GM19455 (cell line): ENCODE measurements at regions not wholly inside any gene's neighbourhood (a gene's known extent, or its start where the extent isn't known, plus 50 kb on each side); places are given as distances from the start of the nearest gene placed in this dataset.

ENCODE experiments used
- ATAC-seq: cut with Tn5 transposase; IDR thresholded peaks from one replicate; pipeline ENCODE4 v1.9.1; 2021; ENCODE audit not compliant: unreplicated experiment

DNA sequence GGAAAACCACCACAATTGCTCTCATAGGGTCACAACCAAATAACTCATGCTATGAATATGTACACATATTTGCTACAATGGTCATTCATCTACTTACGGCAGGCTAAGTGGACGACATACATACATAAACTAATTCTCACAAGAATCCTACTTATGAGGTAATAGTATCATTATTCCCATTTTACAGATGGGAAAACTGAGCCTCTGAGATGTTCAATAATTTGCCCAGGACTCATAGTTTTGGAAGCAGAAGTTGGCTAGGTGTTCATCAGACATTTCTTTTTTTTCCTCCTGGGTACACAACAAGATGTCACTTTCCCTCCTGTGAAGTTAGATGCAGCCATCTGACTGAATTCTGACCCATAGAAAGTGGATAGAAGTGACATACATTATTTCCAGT, 89.0 kb upstream of the PKDCC start:
- no peak for ATAC-seq

DNA sequence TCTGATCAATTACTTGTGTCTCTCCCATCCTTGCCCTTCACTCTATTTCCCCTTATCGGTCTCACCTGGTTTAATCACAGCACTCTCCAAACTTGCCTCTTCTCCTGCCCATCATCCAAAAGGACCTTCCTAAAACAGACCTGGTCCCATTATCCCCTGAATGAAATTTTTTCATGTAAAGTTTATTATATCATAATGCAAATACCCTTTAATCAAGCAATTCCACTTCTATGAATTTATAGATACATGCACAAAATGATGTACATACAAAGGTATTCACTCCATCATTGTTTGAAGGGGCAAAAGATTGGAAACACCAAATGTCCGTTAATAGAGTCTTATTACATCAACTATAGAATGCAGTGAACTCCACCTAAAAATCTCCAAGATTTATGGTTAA, 88.1 kb upstream of the PKDCC start:
- no peak for ATAC-seq

DNA sequence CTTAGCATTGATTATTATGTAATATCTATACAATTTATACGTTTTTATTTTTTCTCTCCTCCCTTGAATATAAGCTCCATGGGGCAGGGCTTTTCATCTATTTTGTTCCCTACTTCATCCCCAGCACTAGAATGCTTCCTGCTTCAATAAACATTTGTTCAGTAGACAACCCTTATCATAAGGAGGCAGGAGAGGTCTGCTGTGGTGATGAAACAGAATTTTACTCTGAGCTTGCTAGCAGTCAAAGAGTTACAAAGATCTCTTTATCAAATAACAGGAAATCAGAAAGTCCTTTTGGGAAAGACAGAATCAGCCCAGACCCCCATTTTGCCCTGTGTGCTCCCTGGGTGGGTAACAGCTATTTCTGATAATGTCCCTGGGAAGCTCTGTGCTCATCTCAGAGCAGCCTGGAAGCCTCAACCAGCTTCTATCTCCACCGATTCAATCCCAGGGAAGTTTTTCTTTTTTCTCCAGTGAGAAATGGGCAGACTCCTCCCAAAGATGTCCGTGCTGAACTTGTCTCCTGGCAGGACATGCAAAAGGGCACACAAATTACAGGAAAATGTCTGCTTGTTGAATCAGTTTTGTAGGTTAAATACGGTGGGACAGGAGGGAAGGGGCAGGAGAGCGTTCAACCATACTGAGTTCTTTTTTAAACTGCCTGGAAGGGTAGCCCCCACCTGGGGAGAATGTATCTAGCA, 84.7 kb upstream of the PKDCC start:
- ATAC-seq, result no peak

DNA sequence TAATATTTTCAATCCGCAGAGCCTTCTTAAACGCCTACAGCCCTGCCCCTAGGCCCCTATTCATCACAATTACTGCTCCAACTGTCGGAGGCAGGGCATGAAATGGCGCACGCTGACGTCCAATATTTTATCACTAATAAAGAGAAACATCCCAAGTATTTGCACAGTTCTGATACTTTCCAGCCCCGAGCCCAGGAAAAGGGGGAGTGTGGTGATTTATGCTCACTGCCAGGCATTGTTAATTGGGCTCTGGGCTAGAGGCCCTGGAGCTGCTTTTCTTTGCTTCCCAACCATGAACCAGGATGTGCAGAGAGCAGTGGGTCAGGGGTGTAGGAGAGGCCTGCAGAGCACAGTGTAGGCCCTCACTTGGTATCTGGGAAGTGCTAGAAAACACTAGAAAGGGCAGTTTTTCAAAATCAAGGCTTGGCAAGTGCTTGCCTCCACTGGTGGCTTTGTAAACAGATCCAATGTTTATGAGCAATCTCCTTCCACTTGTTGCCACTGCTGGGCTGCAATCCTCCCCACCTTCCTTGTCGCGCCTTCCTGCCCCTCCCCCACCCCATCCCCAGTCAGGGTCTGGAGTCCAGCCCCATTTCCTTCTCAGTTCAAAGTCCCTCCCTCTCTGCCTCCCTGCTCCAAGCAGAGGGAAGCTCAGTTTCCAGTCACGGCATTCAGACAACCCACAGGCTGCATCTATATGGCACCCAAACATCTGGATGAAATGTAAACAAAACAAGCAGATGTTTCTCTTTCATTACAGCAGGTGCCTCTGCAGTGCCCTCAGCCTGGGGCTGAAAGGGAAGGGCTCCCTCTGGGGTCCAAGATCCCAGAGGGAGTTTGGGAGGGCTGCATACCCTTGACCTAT, 83.9 kb upstream of the PKDCC start:
- no peak for ATAC-seq

DNA sequence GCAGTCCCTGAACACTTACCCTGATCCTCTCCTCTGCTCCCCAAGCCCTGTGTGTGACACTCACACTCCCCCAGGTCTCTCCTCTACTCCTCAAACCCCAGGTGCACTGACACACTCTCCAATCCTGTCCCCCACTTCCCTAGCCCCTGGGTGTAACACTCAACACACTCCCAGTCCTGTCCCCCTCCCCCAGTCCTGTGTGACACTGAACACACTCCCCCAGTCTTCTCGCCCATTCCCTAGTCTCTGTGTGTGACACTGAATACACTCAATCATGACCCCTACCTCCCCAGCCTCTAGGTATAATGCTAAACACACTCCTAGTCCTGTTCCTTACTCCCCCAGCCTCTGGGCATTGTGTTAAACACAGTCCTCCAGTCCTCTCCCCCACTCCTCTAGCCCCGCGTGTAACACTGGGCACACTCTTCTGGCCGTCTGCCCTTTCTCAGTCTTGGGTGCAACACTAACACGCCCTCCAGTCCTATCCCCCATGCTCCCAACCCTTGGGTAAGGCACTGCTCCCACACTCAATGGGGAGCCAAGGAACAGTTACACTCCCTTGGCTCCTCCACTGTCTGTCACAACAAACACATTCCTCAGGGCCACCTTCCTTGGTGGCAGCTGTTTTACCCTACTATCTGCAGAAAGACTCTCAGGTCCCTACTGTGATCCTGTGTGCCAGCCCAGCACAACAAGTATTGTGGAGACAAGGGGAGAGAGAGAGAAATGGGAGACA, 82.5 kb upstream of the PKDCC start:
- no peak for ATAC-seq

DNA sequence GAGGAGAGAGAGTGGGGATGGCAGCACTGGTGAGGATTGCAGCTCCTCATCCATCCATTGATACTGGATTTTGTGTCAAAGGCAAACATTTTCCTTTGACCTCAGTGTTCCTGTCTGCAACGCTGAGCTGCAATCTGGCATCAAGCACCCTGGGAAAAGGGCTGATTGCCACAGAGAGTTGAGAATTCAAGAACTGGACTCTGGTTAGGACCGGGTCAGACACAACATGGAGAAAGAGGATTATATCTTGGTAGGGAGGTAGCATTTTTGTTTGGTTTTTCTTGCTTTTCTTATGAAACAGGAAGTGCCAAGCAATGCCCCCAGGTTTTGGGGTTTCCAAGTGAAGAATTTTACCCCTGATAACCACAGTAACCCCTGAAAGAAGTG, 81.9 kb upstream of the PKDCC start:
- ATAC-seq, result no peak

DNA sequence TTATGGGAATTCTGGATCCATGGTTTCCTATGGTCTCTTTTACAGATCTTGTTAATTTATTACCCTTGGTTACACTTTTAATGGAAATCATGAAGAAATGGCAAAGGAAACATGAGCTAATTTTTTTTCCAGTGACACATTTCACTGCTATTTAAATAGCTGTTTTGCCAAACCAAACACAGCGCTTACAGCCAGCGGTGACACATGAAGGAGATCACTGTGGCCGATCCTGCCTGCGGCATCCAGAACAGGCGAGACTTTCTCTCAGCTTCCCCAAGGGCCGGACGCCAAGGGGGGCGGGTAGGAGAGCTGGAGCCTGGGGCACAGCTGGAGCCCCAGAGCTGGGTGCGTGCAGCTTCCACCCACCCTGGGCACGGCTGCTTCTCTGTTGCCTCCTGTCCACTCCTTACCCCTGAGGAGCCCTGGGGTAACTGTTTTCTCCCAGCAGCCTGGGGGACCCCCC, 81.4 kb upstream of the PKDCC start:
- no peak for ATAC-seq

DNA sequence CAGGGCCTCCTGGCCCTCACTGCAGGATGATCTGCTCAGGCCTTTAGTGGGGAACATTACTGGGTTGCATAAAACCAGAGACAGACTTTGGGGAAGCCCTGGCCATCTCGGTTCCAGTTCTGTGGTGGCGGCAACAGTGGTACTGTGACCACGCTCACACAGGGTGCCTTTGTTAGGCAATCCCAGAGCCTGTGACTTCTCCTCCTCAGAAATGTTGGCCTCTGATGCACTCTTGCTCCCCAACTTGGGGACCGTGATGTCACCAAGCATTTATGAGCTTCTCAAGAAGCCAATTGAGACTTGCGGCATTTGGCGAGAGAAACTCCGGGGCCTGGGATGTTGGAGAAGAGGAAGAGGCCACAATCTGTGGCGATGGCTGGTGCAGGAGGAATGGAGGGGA, 80.9 kb upstream of the PKDCC start:
- no peak for ATAC-seq

DNA sequence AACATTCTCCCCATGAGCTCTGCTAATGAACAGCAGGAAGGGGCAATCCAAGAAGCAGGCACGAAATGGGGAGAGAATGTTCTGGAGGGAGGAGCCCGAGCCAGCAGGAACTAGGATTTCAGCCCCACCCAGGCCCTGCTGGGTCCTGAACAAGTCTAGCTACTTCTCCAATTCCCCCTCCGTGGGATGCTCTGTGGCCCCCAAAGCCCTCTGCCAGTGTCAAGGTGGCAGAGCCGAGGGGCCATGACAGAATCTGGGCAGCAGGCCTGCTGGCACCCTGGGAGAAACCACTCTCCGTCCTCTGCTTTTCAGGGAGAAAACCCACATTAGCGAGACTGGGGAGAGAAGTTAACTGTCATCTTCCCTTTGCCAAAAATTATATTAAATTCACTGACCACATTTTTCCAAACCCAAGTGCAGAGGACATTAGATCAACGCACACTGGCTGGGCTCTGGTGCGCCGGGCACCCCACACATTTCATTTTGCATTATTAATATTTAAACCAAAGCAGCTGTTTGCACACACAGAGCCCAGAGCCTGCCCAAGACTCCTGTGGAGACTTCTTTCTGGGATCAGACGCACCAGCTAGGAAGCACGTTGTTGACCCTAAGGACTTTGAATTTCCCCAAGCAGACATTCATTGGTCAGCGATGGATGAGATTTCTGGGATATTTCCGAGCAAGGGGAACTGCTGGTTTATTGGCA, 80.2 kb upstream of the PKDCC start:
- ATAC-seq, result no peak

DNA sequence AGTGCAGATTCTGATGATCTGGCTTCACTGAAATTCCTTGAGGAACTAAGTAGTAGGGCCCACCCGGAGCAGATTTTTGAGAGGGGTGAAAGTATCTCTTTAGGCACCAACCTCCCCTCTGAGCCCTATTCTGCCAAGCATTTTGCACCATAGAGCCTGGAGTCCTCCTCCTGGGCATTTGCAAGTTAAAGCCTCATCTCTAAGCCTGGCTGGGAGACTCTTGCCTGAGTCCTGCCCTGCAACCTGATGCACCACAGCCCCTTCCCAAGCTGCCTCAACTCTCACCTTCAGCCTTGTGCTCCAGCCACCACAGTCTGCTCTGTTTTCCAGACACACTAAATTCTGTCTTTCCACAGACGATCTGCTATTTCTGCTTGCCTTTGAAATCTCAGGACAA, 79.6 kb upstream of the PKDCC start:
- ATAC-seq, result no peak

DNA sequence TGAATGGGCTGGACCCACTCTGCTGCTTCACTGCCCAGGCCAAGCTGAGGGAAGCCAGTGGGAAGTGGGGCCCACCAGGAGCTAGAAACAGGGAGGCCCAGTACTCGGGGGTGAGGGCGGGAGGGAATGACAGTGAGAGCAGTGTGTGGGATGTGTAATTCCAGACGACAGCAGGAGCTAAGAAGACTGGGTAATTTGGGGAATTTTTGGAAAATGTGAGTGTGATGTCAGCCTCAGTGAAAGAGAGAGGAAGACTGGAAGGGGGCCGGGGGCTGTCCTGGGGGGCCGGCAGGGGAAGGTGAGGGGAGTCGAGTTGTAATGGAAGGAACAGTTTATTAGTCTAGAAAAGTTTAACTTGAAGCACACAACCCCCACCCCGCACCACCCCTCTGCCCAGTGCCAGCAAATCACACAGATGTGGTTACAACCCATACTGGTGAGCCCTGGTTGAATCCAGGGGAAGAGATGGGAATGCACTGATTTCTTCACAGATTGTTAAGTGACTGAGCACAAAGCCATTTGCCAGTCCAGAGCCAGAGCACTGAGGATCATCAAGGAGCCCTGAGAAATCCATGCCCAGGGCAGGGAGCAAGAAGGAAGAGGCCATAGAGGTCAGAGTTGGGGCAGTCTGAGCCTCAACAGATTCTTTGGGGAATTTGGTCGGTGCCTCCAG, 76.7 kb upstream of the PKDCC start:
- no peak for ATAC-seq

DNA sequence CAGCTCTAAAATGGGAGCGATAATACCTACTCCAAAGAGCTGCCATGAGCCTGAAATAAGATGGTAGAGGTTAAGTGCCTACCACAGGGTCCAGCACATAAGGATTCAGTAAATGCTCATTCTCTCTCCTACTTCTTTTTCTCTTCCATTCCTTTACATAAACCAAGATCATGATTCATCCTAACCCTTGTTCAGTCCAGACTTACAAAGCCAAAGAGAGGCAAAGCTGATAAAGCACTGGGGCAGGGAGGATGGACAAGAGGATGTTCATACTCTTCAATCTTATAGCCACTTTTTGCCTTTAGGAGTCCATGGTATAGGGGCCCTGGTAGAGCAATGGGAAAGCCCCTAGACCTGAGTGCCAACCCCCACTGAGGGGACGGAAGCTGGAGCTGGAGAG, 75.6 kb upstream of the PKDCC start:
- ATAC-seq, result no peak

DNA sequence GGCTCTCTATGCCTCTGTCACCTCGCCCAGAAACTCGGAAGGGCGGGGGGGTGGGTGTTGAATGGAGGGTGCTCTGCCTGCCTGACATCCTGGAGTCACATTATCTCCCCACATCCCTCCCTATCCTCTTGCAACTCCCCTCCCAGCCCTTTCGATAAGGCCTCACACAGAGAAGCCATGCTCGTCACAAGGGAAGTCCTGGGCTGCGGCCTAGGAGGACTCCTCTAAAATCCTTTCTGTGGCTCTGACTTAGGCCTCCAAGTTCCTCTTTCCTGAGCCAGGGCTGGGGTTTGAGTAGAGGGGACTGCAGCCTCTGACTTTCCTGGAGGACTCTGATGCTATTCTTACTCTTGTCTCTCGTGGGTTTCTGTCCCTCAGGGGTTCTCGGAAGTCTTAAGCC, 75.0 kb upstream of the PKDCC start:
- ATAC-seq, result no peak

DNA sequence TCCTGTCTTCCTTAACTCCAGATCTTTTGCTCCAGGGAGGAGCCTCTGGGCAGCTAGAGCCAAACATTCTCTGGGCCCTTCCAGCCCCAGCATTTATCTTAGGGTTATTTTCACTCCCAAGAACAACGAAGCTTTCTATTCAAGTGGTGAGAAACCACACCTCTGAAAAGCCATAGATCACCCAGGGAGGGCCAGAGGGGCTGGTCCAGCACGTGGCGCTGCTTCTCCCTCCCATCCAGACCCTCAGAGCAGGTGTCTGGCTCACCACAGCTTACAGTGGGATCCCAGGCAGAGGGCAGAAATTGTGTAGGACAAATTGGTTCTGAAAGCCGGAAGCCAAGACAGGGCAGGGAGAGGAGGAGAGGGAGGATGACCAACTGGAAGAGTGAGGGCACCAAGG, 74.0 kb upstream of the PKDCC start:
- ATAC-seq, result no peak

DNA sequence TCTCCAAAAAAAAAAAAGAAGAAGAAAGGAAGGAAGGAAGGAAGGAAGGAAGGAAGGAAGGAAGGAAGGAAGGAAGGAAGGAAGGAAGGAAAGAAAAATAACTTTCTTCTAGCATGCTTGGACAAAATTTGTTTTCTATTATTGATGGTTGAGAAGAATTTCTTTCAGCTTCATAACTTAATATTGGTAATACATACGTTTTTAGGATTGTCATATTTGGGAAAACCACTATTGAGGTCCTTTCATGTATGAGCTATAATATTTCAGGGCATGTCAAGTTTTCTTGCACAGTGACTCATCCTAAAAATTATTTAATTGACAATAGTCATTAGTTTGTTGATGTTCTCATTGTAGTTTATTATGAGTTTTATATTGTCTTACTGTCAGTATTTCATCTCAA, 66.4 kb upstream of the PKDCC start:
- ATAC-seq, result no peak

DNA sequence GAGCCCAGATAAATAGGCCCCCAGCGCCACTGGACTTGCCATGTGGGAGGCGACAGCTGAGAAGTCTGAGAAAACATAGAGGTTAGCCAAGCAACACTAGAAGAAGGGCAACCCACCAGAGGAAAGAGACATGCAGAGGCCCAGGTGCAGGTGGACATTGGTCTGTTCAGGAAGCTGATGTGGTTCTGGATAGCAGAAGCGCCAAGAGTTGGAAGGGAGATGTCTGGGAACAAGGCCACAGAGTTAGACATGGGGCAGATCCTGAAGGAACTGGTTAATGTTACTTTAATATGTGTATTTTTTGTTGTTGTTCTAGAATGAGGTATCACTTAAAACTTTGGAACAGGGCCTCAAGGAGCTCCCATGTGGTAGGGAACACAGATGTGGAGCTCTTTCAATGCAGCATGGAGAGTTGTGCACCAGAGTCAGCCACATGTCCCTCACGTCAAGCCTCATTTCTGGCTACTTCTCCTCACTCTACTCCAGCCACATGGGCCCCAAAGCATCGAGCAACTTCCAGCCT, 62.2 kb upstream of the PKDCC start:
- ATAC-seq, result no peak

DNA sequence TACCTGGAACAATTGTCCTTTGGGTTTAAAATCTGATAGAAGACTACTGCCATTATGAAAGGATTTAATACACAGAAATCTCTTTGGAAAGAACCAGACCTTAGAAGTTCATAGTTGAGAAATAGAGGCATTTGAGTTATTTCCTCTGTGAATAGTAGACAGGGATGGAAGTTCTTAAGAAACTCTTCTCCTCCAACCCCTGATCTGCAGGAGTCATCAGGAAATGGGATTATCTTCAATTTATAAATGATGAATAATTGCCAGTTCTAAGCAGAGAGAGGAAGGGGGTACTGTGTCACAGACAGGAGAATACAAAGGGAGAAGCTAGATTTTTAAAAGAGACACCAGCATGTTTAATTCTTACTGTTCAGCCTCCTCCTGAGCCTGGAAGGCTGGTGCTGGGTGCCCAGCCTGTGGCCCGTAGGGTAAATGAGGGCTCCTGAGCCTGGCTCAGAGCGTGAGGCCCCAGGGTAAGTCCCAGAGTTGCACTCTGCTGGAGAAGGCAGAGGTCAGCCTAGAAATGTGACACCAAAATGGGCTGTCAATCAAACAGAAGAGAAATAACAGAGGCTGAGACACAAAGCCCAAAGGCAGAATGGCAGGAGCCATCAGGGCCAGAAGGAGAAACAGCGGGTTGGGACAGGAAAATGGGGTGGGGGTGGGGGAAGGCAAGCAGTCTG, 58.2 kb upstream of the PKDCC start:
- ATAC-seq, result no peak

DNA sequence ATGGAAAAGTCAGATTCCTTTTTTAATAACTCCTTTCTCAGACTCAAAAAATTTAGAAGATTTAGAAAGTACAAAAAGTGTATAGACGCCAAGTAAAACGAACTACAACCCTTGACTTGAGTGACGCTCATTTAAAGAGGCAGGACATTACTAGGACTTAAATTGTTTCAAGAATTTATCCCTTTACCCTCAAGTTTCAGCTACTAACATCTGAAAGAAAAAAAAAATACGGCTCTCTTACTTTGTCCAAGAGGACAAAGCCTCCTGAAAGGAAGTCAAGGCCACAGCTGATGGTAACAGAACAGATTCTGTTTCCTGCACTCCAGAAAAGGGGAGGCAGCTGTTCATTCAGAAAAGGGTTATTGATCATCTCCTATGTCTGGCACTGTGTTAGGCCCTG, 57.6 kb upstream of the PKDCC start:
- ATAC-seq, result no peak

DNA sequence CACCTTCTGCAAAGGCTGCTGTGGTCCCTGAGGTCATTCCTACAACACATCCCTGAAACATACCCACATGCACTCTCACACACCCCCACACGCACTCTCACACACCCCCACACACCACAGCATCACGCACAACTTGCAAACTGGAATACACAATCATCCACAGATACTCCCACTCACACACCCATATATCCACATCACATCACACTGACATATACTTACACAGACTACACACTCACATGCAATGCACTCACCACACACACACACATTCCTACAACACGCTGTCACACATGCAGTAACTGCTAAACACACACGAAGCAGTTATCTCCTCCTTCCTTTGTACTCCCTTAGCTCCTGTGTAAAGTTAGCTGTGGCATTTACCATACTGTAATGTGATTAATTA, 57.1 kb upstream of the PKDCC start:
- ATAC-seq, result no peak

DNA sequence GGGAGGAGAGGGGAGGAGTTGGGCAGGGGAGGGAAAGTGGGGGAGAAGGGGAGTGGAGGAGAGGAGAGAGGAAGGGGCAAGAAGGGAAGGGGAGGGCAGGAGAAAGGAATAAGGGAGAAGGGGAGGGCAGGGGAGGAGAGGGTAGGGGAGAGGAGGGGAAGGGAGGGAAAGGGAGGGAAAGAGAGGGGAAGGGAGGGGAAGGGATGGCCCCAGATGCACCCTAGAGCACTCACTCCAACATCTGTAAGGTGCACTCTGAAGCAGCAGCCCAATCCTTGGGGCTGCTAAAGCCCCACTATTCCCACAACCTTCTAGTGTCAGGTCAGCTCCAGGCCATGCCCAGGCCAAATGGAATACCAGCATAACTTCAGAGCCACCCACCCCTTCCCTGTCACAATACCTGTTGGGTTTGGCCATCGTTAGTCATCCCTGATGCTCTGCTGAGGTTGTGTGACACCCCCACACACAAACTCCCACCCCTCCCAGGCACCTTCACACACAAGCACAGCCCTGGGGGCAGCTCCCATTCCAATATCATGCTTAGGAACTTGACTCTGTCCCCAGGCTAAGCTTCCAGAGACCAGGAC, 55.7 kb upstream of the PKDCC start:
- no peak for ATAC-seq
